ENCODE measurements at regions not wholly inside any gene's neighbourhood (a gene's known extent, or its start where the extent isn't known, plus 50 kb on each side); places are given as distances from the start of the nearest gene placed in this dataset.
"Not testable (repeated sequence)": the region's sequence is repeated elsewhere in the genome, so short reads cannot be mapped to it uniquely, and the experiment has no call there.

DNA sequence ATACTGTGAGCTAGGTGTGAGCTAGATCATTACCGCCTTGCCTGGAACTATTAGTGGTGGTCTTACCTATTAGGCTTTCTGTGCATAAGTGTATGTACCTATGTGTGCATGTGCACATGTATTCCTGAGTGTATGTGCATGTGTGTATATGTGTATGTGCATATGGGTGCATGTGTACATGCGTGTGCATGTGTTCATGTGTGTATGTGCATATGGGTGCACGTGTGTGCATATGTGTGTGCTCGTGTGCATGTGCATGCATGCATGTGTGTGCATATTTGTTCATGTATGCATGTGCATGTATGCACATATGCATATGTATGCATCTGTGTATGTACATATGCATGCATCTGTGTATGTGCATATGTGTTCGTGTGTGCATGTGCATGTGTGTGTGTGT is 508.3 kb upstream of the ADARB2 start:
- no peak overlapping the region for H3K27ac ChIP-seq
- no peak for DNase-seq (ENCODE audit: low read depth, low spot score)

DNA sequence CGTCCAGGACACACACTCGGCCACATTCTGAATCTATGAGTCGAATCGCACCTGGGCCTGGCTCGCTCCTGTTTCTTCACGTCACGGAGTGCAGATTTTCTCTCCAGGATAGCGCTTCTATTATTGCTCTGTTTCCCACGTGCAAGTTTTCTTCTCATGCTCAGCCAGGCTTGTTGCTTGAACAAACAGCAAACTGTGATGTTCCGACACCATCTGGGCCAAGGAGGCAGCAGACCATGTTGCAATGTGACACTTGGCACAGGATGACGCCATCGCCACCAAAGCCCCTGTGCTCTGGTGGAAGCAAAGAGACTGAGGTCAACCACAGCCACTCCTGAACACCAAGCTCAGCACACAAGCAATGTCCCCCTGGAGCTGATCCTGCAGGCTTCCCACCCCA is 507.1 kb upstream of the ADARB2 start:
- no peak overlapping the region for H3K27ac ChIP-seq
- DNase-seq (ENCODE audit: low read depth, low spot score): no peak

DNA sequence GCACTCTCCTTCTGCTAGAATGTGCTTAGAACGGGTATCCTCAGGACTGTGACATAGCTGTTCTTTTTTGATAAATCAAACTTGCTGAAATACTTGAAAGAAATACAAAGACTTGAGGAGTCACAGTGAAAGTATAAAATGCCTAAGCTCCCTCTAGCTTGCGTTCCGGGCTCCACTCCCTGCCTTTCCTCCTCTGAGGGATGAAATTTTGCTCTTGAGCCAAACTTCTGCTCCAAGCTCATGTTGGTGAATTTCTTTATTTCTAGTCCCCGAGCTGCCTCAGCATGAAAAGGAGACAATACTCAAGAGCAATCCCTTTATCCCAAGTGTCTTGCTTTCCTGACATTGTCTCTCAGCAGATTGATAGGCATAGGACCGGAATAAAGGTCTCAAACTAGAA is 499.6 kb upstream of the ADARB2 start:
- no peak for DNase-seq (ENCODE audit: low read depth, low spot score)
- no peak overlapping the region for H3K27ac ChIP-seq

DNA sequence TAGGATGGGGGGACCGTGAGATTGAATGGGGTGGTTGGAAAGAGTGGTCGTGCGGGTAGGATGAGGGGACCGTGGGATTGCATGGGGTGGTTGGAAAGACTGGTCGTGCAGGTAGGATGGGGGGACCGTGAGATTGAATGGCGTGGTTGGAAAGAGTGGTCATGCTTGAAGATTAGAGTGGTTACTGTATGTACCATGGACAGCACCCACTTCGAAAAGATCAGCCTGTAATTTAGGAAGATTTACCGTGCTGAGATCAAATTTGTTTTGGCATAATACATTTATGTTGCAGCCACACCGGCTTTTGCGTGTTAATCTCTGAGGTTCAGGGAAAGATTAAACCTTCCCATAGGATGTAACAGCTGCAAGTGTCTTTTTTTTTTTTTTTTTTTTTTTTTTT is 495.2 kb upstream of the ADARB2 start:
- no peak for DNase-seq (ENCODE audit: low read depth, low spot score)
- H3K27ac ChIP-seq: no peak overlapping the region

DNA sequence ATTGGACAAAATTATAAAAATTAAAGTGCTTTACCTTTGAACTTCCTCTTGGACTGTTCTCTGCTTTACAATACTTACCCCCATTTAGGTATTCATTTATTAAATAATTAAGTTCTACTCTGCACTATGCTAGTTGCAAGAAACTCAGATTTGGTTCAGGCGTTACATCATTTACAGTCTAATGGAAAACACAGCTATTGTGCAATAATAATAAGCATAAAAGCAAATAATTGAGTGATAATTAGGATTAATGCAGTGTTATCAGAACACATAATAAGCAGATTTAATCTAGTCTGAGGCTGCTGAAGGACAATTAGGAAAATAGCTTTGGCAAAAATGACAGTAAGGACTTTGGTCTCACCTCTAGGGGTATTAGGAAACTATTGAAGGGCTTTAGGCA is 493.2 kb upstream of the ADARB2 start:
- no peak overlapping the region for H3K27ac ChIP-seq
- DNase-seq (ENCODE audit: low read depth, low spot score): no peak

DNA sequence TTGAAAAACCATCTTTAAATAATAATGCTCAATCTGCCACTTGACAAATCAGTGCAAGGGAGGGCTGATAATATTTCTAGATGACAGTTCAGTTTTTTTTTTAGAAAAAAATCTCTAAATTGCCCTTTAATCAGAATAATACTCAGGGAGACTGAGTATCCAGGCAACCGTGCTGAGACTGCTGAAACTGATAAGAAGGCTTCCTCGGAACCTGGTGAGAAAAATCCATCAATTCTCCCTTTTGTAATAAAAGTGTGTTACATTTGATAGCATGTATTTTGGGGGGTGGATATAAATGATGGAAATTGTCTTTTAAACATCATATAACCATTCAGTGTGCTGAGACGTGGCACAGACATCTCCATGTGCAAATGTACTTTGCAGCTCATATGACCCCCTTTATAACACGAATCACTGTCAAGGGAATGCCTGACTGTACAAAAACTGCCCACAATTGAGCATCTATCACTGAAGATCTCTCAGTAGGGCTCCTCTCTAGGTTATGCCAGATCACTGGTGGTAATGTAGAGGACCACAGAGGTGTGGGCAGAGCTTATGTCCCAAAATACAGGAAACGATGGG is 491.1 kb upstream of the ADARB2 start:
- H3K27ac ChIP-seq: no peak overlapping the region
- no peak for DNase-seq (ENCODE audit: low read depth, low spot score)

DNA sequence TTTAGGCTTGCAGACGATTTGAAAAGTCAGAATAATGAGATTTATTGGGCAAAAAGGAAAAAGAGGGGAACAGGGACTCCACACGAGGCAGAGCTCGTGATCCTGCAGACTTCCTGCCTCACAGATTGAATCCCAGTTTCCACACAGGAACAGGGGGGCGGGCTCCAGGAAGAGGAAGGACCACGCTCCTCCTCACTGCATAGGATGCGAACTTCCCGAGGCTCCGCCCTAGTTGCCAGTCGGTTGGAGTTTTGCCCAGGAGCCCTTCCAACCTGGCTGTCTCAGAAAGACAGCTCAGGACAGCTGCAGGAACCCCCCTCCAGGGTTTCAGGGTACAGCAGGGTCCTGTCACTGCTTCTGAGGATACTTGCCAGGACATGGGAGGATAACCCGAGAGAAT is 488.3 kb upstream of the ADARB2 start:
- no peak for DNase-seq (ENCODE audit: low read depth, low spot score)
- no peak overlapping the region for H3K27ac ChIP-seq

DNA sequence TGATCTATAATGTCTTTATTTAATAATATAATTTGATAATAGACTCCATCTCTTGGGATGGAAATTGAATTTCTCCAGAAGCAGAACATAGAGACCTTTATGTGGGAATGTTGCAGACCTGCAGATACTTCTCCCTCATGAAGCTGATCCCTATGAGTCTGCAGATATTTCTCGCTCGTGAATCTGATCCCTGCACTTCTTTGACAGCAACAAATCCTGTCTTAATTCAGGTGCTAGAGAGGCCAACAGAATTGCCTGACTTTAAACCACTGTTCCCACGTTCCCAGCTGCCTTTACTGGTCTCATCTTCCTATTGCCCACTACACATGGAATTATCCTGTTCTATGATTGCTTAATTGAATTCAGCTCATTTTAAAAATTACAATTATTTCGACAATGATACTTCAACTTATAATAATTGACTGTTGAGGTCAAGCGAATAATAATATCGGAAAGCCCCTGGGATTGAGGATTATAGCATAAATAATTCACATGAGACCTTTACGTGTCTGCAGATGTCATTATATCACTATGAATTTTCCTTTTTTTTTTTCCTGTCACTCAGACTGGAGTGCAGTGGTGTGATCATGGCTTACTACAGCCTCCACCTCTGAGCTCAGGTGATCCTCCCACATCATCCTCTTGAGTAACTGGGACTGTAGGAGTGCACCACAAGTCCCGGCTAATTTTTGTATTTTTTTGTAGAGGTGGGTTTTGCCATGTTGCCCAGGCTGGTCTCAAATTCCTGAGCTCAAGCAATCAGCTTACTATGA is 486.4 kb upstream of the ADARB2 start:
- DNase-seq (ENCODE audit: low read depth, low spot score): no peak
- no peak overlapping the region for H3K27ac ChIP-seq

DNA sequence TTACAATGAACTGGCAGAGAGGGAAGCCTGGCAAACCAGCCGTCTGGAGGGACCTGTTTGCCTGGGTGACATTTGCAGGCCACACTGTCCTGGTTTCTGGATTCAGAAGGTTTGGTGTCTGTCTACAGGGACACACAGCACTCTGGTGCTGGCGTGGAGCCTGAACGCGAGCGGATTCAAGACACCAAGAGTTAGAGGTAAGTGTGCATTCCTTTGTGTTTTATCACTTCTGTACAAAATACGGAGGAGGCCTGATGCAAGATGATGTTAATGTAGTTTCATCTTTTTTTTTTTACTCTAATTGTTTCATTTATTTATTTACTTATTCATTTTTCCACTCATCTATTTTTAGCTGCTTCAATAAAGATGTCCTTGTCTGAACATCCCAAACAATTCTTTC is 485.3 kb upstream of the ADARB2 start:
- no peak for DNase-seq (ENCODE audit: low read depth, low spot score)
- peak overlapping the region; percentile 36 for H3K27ac ChIP-seq

DNA sequence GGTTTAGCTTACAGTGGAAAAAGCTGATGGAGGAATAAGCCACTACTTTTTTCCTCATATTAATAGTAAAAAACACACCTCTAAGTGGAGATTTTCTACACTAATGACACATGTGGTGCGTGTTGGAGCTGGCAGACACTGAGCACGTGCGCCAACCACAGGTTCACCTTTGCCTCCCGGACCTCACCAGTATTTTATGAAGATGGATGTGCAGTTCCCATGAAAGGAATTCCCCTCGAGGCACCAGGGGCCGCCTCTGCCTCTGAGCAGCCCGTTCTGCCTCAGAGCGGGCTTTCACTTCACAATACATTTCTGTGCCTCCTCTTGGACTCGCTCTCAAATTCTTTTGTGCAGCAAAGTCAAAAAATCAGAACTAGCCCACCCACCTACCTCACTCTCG is 477.5 kb upstream of the ADARB2 start:
- DNase-seq (ENCODE audit: low read depth, low spot score): no peak
- peak overlapping the region; percentile 52 for H3K27ac ChIP-seq

DNA sequence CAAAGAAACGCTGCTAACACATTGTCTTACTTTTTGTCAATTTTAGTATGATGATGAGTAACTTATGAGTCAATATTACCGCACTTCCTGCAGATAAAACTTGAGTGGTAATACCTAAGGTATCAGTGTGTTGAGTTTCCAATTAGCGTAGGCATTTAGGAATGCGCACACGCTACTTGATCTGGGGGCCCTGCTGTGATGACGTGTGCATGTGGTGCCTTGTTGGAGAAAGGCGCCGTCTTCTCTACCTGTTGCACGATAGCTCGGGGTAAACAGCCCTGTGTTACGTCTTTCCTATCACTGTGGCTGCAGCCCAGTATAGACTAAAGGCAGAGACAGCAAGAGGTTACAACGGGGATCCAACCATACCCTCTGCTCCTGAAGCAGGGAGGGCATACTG is 476.8 kb upstream of the ADARB2 start:
- DNase-seq (ENCODE audit: low read depth, low spot score): no peak
- peak overlapping the region; percentile 52 for H3K27ac ChIP-seq

DNA sequence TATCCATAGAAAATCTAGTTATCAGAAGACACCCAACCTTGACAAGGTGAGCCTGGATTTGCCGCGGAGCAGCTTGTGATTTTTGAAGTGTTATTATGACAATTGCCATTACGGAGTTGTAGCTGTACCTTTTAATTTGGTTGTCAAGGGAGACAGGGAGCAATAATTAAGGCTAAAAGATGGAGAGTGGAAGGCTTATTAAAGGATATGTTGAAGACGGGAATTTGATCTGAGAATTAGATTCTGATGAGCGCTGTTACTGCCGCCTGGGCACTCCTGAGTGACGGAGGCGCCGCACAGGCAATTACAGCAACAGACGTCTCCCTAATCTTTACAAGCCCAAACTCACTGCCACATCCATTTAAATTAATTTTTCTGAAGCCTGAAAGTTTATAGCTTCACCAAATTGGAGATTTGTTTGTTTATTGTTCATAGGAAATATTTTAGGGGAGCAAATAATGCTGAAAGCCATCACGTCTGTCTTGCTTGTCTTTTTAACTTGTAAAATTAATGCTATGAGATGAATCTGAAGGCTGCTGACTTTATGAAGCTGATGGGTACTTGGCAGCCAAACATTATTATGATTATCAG is 475.0 kb upstream of the ADARB2 start:
- no peak for DNase-seq (ENCODE audit: low read depth, low spot score)
- no peak overlapping the region for H3K27ac ChIP-seq

DNA sequence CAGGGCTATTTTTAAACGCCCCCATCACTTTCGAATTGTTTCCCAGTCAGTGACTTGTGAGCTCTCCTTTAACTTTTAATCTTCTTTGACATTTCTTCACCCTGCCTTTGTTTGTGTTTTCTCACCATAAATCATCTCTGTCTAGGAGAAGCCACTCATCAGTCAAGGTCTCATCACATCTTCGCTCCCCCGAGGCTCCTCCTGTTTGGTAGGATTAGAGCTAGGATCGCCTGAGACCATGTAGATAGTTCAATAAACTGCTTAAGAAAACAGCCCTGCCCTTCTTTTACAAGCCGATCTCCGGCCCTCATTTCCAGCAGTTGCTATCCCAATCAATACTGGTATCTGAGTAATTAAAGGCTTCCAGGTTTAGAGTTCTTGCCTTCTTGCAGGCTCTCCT is 472.8 kb upstream of the ADARB2 start:
- DNase-seq (ENCODE audit: low read depth, low spot score): no peak
- H3K27ac ChIP-seq: no peak overlapping the region

DNA sequence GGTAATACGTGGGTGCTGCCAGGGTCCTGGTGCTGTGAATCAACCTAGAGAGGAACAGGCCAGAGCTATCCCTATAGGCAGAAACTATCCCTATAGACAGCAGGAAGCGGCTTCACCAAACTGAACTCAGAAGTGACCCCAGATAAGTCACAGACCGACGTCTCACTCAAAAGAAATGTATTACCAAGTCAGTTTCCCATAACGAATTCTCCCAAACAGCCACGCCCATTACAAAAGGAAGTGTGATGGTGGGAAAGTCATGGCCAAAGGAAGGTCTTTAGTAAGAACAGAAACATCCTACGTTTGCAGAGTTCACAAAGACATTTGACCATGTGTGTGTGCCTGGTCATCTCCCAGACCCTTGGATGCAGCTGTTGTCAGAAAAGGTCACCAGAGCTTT is 470.8 kb upstream of the ADARB2 start:
- no peak overlapping the region for H3K27ac ChIP-seq
- no peak for DNase-seq (ENCODE audit: low read depth, low spot score)

DNA sequence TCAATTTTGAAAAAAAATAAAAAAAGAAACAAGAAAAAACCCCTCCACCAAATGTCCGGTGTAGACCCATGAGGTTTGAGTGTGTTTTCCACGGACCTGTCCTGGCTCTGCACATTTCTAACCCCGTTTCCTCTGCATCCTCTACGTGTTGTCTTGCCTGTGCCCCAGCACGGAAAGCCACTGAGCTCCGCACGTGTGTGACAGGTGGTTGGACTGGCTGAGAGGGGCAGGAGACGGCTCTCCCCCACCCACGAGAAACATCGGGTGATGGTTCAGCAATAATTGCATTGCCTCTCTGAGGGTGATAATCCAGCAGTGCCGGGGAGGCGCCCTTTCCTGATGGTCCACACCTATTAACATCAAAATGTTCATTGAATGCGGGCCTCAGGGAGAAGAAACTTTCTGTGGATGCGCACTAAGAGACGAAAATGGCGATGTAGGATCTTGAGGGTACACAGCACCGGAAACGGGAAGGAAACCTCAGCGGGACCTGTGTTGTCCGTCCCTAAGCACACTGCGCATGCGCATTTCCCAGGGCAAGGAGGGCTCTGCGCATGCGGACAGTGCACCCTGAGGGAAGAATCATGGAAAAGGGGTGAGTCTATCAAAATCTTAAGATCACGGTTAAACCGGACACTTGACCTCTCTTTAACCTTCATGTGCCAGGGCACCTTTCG is 470.1 kb upstream of the ADARB2 start:
- no peak overlapping the region for H3K27ac ChIP-seq
- DNase-seq (ENCODE audit: low read depth, low spot score): no peak

DNA sequence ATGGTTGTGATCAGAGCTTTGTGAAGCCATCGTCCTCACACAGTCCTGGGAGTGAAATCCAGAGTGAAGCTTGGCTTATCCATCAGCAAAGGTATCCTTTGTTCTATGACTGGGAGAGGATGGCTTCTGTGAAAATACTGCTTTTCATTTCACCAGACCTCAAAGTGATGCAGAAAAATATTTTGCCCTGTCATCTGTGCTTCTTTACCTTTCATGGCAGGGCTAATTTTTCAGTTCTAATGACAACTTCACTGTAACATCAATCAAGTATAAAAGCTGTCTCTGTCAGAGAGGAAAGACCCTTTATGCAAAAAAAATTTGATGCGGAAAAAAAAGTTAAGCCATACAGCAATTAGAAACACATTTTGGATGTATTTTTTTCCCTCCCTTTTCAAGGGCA is 468.1 kb upstream of the ADARB2 start:
- no peak overlapping the region for H3K27ac ChIP-seq
- DNase-seq (ENCODE audit: low read depth, low spot score): no peak

DNA sequence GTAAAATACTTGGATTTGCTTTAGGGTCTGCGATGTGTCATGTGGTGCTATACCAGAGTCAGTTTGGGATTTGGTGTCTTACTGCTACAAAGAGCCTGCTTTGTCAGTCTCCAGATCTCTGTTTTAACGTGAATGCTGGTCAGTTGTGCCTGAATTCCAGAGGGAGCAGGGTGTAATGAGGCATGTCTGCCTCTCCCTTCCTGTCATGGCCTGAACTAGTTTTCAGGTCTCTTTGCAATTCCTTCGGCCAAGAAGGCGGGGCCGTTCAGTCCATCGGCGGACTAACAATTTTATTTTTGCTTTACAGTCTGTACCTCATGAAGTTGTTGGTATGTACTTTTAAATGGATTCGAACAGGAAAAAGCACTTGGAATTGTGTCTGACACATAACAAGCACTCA is 465.1 kb upstream of the ADARB2 start:
- DNase-seq (ENCODE audit: low read depth, low spot score): no peak
- H3K27ac ChIP-seq: peak overlapping the region; percentile 70

DNA sequence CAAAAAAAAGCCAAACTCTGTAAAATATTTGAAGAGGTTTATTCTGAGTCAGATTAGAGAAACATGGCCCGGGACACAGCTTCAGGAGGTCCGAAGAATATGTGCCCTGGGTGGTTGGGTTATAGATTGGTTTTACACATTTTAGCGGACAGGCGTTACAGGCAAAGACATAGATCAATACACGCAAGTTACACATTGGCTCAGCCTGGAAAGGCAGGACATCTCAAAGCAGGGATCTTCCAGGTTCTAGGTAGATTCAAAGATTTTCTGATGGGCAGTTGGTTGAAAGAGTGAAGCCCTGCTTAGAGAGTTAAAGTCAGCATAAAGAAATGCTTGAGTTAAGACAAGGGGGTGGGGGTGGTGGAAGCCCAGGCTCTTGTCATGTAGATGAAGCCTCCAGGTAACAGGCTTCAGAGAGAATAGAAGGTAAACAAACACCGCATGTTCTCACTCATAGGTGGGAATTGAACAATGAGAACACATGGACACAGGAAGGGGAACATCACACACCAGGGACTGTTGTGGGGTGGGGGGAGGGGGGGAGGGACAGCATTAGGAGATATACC is 464.3 kb upstream of the ADARB2 start:
- H3K27ac ChIP-seq: peak overlapping the region; percentile 70
- no peak for DNase-seq (ENCODE audit: low read depth, low spot score)

DNA sequence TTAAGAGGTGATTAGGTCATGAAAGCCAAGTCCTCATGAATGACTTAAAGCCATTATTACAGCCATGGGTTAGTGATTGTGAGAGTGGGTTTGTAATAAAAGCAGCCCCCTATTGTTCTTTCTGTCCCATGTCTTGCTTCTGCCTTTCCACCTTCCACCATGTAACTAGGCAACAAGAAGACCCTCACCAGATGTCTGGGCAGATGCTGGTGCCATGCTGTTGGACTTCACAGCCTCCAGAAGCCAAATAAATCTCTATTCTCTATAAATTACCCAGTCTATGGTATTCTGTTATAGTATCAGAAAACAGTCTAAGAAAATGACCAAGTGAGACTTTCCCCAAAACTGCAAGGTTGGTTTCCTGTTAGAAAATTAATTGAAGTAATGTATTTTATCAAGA is 460.3 kb upstream of the ADARB2 start:
- DNase-seq (ENCODE audit: low read depth, low spot score): no peak
- no peak overlapping the region for H3K27ac ChIP-seq

DNA sequence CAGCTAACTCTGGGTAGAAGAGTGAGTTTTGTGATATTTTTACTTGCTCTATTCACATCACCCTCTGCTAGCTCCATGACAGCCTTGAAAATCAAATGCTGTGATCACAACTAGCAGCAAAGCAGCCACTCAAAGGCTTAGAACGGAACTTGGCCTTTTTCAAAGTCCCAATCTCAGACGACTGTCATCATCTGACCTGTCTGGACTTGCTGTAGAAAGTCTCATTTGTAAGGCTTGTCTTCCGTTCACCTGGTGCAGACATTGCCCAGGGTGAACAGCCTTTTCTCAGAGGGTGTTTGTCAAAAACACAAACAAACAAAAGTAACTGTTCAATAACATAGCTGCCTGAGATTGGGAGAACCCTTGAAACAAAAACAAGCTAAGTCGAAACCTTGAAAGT is 458.9 kb upstream of the ADARB2 start:
- peak overlapping the region; percentile 32 for H3K27ac ChIP-seq
- no peak for DNase-seq (ENCODE audit: low read depth, low spot score)

DNA sequence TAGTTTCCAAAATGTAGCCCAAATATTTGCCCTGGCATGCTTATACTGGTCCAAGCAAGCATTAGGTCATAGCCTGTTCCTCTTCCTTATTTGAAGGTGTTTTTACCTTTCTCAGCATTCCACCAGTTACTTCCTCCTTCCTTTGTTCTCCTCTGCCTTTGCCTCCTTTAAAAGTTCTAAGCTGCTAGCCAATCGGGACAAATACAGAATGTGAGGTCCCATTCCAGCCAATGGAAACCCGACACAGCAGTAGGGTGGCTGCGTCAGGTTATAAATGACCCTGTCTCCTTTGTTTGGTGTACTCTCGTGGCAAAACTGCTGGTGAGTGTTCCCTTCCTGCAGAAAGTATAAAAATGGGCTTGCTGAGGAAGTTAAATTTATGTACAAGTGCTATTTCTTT is 452.0 kb upstream of the ADARB2 start:
- not testable (repeated sequence) for DNase-seq (ENCODE audit: low read depth, low spot score)

More for the DNA sequence above, 452.0 kb upstream of the ADARB2 start:
- peak overlapping the region; percentile 58 for H3K27ac ChIP-seq

All from epithelial cell of prostate (primary cell).